HG03575 (cell line): ENCODE measurements at regions not wholly inside any gene's neighbourhood (a gene's known extent, or its start where the extent isn't known, plus 50 kb on each side); places are given as distances from the start of the nearest gene placed in this dataset.

Experiments used
- ATAC-seq: cut with Tn5 transposase; IDR thresholded peaks from one replicate; pipeline ENCODE4 v1.9.1; 2021; ENCODE audit not compliant: unreplicated experiment, insufficient number of reproducible peaks, low FRiP score; ENCODE audit errors: extremely low read depth

DNA sequence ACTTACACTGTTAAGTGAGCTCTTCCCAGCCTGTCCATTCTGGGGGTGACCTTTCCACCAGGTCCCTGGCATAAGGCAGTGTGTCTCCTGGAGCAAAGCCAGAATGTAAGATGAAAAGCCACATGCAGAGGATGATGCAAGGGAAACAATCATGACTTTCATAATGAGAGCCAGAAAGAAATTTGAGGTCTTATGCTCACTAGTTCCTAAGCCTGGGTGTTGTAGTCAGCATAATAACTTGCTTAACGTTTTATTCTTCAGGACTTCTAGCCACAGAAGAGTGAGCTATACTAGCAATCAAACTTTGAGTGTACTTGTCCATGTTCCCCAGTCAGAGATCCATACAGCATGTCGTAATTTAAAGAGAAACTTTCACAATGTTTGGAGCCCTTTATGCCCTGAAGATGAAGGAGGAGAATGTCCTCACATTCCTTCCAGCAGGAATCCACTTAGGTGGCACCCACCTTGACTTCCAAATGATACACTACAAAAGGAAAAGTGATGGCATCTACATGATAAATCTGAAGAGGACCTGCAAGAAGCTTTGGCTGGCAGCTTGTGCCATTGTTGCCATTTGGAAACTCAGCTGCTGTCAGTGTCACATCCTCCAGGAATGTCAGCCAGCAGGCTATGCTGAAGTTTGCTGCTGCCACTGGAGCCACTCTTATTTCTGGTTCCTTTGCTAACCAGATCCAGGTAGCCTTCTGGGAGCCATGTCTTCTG lies 60.5 kb upstream of the FOXD3 start:
- no peak for ATAC-seq

DNA sequence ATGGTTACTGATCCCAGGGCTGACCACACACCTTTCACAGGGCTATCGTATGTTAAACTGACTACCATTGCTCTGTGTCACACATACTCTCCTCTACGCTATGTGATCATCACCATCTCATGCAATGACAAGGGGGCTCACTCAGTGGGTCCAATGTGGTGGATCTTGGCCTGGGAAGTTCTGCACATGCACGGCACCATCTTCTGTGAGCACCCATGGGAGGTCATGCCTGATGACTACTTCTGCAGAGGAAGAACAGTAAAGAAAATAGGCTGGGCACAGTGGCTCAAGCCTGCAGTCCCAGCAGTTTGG lies 60.0 kb upstream of the FOXD3 start:
- ATAC-seq, result no peak

DNA sequence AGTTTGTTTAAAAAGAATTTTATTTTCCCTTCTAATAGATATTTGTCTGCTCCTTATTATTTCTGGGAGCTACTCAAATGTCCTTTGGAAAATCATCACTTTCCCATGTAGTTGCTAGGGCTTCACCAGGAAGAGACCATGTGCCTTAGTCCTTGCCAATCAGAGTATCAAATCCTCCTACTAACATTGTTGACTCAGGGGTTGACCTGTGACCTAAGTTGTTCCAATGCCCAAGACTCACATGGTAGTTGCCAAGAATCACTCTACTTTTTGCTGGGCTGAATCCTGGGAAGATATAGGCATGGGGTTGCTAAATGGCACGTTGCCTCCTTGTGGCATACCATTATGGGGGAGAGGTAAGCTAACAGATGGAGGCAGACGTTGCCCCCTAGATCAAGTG lies 58.2 kb upstream of the FOXD3 start:
- no peak for ATAC-seq

DNA sequence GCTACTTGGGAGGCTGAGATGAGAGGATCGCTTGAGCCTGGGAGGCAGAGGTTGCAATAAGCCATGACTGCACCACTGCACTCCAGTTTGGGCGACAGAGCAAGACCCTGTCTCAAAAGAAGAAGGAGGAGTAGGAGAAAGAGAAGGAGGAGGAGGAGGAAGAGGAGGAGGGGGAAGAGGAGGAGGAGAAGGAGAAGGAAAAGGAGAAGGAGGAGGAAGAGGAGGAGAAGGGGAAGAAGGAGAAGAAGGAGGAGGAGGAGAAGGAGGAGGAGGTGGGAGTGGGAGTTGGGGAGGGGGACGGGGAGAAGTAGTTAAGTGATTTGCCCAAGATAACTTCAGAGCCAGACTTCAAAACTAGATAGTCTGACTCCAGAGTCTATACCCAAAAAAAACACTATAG lies 55.5 kb upstream of the FOXD3 start:
- ATAC-seq, result no peak

DNA sequence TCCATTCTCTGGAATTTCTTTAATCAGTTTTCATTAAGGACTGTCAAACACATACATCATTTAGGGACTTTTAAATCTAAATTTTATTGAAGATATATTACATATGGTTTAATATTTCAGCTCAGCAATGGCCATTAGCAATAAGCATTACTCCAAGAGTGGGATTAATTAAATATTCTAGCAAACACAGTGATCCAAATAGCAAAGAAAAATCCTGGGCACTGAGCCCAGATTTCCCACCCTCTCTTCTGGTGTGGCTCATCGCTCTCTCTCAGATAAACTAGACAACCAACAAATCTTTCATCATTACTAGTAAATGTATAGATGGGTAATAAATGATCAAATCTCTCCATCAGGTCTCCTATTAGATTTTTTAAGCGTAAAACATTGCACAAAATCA lies 53.5 kb upstream of the FOXD3 start:
- ATAC-seq, result no peak

DNA sequence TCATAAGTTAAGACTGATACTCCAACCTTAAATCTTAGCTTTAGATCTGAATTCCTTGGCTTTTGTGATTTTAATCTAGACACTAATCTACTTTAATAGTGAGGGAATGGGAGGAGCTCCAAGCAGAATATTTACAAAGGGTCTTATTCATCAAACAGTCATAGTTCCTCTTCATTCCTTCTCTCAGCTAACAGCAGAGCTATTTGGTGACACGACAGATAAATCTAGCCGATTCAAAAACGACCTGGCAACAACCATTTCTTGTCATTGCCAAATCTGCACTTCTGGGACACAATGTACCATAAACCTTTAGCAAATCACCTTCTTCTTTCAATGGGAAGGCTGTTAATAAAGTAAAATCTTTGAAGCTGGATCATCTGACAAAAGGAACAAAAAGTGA lies 52.8 kb upstream of the FOXD3 start:
- ATAC-seq, result no peak
